Endothelial cell of hepatic sinusoid (primary cell): ENCODE measurements at regions not wholly inside any gene's neighbourhood (a gene's known extent, or its start where the extent isn't known, plus 50 kb on each side); places are given as distances from the start of the nearest gene placed in this dataset.

ENCODE experiments used
- in situ Hi-C: cut with HindIII; loops from 2 replicates; pipeline ENCODE4 v1.10.0; 2017; ENCODE audit warnings: low sequenced_read_pairs

DNA sequence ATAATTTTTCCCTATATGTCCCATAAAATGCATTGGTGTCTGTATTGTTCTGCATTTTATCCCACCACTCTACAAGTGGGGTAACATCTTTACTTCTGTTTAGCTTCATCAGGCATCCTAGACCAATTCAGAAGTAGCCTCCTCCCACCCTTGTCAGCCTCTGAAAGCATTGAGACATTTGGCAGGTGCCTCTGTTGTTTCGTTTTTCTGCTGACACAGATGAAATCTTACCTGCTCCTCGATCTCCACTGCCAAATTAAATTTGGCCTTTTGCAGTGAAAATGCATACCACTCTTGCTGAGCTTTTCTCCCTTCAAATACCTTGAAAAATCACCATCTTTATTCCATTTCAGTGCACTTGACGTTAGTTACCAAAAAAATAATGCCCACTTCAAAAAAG lies 83.5 kb upstream of the STARD13 start:
- in situ Hi-C loops: loop anchor here (10.0 kb wide), 1 partner anchor 116 kb away; no protein-coding TSS in a partner anchor

GRCh38 chr13:33372251-33372919 lies 86.8 kb upstream of the STARD13 start:
- in situ Hi-C loops: no loop called here

DNA sequence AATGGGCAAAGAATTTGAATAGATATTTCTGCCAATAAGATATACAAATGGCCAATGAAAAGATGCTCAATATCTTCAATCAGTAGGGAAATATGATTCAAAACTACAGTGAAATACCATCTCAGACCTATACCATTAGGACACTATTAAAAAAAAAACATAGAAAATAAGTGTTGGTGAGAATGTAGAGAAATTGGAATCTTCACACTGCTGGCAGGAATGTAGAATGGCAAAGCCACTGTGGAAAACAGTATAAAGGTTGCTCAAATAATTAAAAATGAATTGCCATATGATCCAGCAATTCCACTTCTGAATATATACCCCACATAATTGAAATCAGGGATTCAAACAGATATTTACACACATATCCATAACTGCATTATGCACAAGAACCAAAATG lies 88.1 kb upstream of the STARD13 start:
- in situ Hi-C loops: no loop called here

GRCh38 chr13:33375421-33375820 lies 89.9 kb upstream of the STARD13 start:
- in situ Hi-C loops: no loop called here

DNA sequence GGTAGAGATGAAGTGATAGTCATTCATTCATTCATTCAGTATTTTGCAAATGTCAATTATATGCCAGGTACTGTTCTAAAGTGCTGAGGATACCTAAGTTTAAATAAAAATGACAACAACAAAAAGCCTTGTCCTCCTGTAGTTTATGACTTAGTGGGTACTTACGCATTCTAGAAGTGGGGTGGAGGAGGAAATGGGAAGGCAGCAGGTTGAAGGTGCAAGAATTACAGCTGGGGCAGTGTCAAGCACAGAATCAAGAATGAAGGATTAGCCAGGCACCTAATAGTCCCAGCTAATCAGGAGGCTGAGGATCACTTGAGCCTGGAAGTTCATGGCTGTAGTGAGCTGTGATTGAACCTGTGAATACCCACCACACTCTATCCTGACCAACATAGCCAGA lies 90.7 kb upstream of the STARD13 start:
- in situ Hi-C loops: no loop called here

GRCh38 chr13:33377411-33377810 lies 91.9 kb upstream of the STARD13 start:
- in situ Hi-C loops: no loop called here

- in situ Hi-C loops: no loop called here
Measured at GRCh38 chr13:33377825-33378224, 92.3 kb upstream of the STARD13 start.

- in situ Hi-C loops: no loop called here
Measured at GRCh38 chr13:33379608-33380007, 94.1 kb upstream of the STARD13 start.

GRCh38 chr13:33380487-33381079 lies 95.0 kb upstream of the STARD13 start:
- in situ Hi-C loops: no loop called here

DNA sequence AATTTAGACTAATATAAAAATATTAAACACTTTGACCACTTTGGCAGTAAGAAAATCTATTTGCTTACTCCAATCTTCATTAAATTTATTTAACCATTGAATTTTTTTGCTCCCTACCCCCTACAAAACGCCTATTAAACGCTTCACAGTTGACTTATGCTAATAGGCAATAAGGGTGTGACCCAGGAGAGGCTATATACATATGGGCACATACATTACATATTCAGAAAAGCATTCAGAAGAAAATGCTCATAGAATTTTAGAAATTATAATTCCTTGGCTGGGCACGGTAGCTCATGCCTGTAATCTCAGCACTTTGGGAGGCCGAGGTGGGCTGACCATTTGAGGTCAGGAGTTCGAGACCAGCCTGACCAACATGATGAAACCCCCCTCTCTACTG lies 95.6 kb upstream of the STARD13 start:
- in situ Hi-C loops: no loop called here

- in situ Hi-C loops: no loop called here
Measured at GRCh38 chr13:33381906-33382305, 96.4 kb upstream of the STARD13 start.

DNA sequence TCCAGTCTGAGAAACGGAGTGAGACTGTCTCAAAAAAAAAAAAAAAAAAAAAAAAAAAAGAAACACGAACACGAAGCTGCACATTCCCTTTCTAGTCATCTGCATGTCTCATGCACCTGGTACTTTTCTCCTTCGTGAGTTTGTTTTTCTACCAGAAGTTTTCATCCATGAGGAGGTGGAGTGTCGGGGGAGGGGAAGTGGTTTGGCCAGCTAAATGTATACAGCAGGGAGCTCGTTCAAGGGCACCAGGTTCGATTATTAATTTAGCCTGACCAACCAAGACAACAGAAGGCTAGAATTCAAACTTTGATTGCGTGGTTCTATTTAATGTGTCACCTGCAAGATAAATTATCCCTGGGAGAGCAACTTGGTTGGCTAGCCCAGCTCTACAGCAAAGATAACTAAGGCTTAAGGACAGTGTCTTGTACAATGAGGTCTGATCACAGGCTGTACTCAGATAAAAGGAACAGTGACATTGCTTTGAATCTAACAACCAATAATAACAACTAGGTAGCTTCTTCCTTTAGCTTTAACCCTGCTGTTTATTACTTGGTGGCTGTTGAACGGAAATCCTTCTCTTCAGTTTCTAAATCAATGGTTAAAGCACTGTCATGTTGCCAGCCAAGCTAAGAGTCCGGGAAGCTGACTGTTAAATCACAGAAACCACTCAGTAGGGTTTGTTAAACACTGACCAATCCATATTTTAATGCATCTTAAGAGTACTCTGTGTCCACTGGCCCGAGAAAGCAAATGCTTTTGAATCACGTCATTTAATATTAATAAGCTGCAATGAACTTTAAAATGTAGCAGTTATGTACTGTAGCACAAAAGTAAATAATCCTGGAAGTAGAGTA lies 98.4 kb upstream of the STARD13 start:
- in situ Hi-C loops: no loop called here

DNA sequence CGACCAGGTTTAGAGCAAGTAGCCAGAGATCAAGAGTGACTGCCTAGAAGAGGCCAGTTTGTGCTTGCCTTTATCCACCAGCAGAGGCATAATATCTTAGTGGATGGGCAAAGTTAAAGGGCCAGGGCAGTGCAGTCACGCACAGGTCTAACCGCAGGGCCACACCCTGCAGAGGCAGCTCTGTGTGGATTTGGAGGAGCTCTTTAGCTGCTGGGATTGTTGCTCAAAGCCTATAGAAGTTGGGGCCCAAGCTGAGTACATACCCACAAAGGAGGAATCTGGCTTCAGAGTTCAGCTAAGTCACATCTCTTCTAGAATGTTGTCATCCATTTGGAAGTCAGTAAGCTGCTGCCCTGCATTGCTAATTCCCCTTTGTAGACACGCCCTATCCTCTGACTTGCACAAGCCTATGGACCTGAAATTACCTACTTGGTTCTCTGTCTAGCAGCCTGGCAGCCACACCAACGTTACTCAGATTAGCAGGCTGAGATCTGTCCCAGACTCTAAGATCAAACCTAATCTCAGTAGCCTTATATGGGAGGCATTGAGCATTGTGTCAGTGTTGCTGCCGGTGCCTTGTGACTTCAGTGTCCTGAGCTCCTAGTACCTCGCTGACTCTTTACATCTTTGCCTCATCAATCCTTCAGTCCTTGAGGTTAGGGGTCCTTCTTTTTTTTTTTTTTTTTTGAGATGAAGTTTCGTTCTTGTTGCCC lies 102.9 kb upstream of the STARD13 start:
- in situ Hi-C loops: no loop called here

DNA sequence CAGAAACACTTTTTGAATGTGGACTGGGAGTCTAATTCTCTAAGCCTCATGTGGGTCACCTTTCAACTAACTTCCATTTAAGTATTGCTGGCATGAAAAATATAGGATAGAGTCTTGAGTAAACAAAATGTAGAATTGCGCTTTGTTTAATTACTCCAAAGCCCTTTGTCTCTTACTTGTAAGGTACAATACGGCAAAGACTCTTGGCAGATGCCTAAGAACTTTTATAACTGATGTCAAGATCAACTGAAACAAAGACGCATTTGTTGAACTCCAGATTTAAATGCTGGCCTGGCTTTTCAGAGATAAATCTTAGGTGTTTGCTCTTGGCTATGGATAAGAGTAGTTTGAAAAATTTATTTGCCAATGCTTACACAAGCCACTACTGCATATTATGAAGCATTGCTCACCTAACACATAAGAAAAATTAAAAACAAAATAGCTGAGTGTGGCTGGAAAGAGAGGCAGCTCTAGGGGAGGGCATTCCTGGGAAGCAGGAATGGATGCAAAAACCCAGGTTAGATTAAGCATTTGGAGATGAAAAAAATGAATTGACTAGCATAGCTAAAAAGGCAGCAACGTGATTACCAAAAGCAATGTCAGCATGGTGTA lies 107.3 kb upstream of the STARD13 start:
- in situ Hi-C loops: no loop called here

- in situ Hi-C loops: no loop called here
Measured at GRCh38 chr13:33394294-33394932, 108.9 kb upstream of the STARD13 start.

GRCh38 chr13:33401238-33401637 lies 115.7 kb upstream of the STARD13 start:
- in situ Hi-C loops: no loop called here

DNA sequence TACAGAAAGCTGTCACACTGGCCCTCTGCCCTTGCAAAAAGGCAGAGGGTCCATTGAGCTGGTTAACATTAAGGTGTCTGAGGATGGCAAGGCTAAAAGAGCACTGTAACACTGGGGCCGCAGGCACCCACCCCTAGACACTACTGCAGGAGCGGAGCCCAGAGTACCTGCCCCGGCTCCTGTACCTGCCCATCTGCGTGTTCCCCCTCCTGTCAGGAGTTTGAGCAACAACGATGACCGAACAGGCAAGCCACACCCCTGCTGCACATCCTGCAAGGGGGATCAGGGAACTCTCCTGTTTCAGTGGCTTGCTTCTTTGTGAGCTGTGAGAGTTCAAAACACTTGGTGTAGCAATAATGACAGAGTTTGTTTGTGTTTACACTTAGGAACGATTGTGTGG lies 117.4 kb upstream of the STARD13 start:
- in situ Hi-C loops: no loop called here

DNA sequence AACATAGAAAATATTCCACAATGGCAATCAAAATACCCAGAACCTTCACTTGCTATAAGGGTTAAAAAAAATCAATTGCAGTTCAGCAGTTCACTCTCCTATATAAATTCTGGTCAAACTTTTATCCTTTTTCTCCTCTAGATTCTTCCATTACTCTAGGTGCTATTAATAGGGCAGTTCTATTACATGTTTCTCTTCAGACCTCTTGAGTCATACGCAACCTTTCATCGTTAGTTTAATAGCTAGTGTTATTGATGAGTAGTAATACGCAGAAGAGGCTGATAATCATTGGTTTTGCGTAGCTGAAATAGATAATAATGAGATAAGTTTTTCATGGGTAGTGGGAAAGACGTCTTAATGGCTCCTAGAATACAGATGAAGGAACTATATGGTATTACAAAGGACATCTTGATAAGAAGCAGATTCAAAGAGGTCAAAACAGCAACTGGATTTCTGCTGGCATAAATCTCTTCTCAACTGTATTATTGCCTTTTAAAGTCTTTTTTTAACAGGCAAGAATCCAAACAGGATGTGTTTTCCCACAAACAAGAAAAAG lies 118.3 kb upstream of the STARD13 start:
- in situ Hi-C loops: no loop called here

GRCh38 chr13:33405371-33405770 lies 119.8 kb upstream of the STARD13 start:
- in situ Hi-C loops: no loop called here
